Muscle of arm (tissue), 1 donor: ENCODE measurements at regions not wholly inside any gene's neighbourhood (a gene's known extent, or its start where the extent isn't known, plus 50 kb on each side); places are given as distances from the start of the nearest gene placed in this dataset.
"Not testable (repeated sequence)": the region's sequence is repeated elsewhere in the genome, so short reads cannot be mapped to it uniquely, and the experiment has no call there.

Source experiments
- DNase-seq: peaks from one replicate; pipeline ENCODE4 v3.0.0-alpha.2; 2013

DNA sequence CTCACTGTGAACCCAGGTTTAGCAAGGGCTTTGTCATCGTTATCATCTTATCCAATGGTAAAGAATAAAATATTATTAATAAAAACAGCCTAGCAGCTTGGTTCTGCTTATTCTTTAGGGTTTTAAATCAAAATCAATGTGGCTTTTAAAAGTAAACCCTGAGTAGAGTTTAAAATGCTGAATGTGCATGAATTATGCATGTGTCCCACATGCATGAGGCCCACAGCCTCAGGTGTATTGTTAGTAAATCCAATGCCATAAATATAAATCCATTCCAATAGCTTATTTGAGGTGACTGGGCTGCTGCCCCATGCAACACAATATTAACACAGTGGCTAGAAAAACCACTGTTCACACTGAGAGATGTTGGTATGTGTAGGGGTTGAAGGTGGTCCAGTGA is 254.1 kb downstream of the HNMT start:
- no peak for DNase-seq

DNA sequence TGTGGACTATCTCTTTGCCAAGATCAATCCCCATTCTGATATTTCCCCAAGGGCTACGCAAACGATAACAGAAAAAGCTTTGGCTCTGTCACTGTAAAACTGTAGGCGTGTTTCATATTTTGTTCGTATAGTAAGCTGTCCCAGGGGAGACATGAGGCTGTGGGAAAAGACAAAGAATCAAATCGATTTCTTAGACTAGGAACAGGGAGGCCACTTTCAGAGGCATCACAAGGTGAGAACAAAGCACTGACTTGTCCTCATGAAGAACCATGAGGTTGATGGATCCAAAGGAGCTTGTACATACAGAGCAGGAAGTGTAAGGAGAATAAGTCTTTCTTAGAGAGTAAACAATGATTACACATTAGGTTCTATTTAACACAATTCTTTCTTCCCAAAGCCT is 255.7 kb downstream of the HNMT start:
- no peak for DNase-seq

DNA sequence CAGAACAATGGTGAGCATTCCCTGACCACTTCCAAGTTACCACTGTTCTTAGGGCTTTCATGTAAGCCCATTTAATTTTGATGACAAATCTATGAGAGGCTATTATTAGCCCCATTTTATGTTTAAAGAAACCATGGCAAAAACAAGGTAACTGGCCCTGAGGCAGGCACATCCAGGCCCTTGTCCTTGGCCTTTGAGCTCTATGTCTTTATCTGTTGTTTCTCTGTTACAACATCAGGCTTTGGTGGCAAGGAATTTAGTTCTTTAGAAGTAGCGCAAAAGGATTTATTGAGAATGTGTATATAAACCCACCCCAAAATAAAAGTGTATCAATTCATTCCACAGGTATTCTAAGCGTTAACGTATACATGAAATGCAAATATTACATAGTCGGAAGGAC is 257.1 kb downstream of the HNMT start:
- no peak for DNase-seq

DNA sequence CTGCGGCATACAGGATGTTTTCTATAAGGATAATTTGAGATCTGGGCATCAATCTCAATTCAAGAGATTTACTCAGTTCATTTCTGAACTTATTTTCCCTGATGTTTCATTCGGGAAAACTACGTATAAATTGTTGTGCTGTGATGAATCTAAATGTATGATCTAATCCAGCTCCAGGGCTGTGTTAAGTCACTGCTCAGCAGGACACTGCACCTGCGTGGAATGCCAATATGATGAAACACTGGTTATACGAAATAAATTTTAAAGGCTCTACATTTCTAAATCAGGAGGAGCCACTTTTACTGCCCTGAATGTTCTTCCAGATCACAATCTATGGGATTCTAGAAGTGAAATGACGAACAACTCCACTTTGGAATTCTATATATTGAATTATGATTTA is 259.0 kb downstream of the HNMT start:
- no peak for DNase-seq

DNA sequence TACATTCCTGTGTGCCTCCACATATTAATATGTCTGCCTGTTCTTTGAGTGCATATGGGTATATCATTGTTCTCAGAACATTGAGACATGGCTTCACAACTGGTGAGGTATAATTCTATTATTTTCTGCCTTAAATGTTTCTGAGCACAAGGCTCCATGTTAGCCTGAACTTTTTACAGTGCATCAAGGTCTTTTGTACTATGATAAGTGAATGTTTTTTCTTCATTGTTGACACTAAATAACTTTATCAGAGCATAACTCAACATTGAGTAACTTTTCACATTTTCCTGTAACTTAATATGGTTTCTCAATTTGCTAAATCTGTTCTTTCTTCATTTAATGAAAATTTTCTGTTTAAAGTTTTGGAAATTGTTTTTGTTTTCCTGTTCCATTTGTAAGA is 262.9 kb downstream of the HNMT start:
- no peak for DNase-seq

DNA sequence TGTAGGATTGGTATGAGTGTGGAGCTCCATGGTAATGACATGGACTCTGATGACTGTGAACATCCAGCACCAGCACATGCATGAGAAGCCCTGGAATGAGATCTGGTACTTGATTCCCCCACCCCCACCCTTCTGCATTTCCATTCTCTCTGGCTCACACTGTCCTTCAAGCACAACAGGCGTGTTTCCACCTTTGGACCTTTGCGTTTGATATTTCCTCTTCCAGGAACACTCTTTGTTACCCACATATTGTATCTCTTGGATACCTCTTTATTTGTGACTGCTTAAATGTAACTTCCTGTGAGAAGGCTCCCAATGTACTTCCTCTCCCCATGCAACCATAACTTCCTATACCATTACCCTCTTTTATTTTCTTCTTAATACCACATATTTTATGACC is 263.8 kb downstream of the HNMT start:
- no peak for DNase-seq

DNA sequence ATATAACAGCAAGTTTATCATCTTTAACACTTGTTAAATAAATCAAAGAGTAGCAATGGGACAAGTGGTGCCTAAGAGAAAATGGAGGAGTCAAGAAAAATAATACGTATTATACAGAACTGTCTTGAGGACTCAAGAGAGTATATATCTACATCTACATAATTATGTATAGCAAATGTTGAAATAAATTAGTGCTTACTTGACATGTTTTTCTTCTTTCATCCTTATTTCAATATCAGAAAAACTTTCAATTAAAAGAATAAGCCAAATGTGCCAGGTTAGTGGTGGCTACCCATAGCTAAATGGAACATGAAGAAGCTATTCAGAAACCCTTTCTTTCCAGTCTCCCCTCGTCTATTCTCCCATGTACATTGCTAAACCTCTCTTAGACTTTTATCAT is 267.3 kb upstream of the SPOPL start:
- no peak for DNase-seq

DNA sequence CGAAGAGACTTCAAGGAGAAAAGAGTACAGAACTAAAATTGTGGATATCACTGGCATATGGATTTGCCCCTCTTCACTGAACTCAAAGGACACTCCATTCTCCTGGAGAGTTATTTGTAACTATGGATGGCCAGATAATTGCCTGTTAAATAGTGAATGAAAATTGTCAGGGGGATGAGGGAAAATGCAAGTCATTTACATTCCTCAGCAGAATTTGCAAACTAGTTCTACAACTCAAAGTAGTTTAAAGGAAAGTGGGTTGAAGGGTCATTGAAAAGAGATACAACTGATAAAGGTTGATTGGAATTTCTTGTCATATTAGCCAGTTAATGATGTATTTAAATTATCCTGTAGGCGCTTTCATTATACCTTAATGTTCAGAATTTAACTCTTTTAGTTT is 266.5 kb upstream of the SPOPL start:
- no peak for DNase-seq

DNA sequence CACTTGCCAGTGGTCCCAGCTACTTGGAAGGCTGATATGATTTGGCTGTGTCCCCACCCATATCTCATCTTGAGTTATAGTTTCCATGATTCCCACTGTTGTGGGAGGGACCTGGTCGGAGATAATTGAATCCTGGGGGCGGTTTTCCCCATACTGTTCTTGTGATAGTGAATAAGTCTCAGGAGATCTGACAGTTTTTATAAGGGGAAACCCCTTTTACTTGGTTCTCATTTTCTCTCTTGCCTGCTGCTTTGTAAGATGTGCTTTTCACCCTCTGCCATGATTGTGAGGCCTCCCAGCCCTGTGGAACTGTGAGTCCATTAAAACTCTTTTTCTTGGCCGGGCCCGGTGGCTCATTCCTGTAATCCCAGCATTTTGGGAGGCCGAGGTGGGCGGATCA is 265.4 kb upstream of the SPOPL start:
- DNase-seq, result no peak

DNA sequence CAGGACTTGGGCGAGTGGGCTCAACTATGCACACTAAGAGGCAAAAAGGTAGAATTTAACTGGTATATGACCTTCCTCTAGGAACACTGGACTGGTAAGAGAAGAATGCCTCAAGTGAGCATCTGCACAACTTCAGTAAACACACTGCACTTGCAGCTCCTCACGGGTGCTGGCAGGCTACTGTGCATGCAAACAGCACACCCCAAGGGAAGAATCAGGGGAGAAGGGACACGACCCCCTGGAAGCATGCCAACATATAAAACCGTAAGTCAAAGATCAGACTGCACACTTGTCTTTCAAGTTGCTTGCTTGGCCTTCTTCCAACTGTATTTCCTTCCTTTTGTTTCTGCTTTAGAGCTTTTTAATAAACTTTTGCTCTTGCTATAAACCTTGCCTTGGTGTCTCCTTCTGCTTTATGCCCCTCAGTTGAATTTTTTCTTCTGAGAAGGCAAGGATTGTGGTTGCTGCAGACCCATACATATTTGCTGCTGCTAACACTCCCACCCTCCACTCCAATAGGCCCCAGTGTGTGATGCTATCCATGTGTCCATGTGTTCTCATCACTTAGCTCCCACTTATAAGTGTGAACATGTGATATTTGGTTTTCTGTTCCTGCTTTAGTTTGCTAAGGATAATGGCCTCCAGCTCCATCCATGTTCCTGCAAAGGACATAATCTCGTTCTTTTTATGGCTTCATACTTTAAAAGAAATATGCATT is 263.7 kb upstream of the SPOPL start:
- DNase-seq, result no peak

DNA sequence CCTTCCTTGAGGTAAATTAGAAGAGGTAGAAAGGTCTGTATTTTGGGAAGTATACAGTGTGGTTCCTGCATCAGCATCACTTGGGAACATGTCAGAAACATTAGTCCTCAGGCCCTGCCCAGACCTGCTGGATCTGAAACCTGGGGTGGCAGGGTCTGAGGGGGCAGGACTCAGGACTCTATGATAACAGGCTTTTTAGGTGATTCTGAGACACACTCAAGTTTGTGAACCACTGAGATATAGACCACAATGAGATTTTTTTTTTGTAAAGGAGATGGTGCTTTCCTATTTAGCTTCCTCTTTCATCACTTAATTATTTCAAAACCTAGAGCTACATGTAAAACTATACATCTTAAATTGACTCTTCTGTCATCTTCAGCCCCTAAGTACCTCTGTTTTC is 262.7 kb upstream of the SPOPL start:
- no peak for DNase-seq

DNA sequence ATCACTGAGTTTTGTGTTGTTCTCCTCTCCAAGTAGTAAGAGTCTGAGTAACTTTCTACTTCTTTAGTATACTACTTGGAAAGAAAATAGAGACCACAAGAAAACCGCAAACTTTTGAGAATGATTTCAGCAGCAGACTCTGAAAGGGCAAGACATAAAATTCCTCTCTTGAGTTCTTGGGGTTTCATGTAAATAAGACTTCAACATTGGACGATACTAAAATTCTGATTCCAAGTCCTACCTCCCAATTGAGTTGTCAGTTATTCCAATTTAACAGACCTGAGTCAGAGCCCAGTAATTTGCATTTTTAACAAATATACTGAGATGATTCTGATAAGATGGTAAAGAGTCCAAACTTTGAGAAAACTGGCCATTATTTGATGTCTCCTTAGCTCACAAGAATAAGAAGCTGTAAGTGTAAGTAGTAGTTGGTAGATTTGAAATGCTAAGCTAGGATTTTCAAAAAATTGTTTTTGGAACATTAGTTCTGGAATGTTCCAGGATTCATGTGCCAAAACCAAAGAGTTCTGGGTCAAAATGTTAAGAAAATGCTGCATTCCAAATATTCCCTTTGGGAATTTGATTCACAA is 261.6 kb upstream of the SPOPL start:
- peak; percentile 67 for DNase-seq

DNA sequence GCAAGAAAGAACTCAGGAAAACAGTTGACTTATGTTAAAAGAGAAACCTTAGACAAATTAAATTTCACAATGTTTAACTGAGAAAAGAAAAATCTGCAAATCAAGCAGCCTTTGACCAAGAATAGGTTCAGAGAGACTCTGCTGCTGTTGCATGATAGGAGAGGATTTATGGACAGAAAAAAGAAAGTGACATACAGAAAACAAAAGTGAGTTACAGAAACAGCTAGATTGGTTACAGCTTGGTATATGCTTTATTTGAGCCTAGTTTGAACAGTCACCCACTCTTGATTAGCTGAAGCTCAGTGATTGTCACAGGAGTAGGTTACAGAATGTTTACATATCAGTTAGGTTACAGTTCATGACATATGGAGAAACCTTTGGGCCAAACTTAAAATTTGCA is 258.2 kb upstream of the SPOPL start:
- no peak for DNase-seq

DNA sequence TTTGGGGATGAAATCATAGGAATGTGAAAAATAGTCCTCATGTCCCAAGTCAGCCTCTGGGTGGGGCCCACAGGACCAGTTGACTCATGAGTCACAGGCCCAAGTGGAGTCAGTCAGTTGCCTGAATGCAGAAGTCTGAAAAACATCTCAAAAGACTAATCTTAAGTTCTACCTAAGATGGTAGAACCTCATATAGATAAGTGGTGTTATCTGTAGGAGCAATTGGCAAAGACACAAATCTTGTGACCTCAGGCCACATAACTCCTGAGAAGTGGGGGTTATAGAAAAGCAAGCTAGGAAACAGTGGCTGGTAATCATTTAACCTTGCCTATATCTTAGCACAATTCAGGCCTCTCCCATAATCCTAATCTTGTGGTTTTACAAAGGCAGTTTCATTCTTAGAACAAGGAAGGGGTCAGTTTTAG is 257.1 kb upstream of the SPOPL start:
- no peak for DNase-seq

DNA sequence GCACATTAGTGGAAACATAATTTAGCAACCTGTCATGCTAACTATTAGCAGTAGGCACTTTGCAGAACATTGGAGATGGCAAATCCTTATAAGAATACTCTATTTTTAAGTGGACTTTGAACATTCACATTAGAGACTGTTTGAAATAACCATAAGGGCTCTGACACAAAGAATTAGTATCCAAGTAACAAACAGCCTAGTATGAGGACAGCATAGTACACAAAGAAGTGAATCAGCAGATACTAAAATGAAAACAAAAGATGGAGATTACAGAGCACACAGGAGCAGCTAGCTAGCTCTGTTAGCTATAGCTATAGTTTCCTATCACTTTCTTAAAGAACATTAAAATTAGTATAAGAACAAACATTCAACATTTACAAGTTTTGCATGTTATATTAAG is 256.3 kb upstream of the SPOPL start:
- DNase-seq, result no peak

DNA sequence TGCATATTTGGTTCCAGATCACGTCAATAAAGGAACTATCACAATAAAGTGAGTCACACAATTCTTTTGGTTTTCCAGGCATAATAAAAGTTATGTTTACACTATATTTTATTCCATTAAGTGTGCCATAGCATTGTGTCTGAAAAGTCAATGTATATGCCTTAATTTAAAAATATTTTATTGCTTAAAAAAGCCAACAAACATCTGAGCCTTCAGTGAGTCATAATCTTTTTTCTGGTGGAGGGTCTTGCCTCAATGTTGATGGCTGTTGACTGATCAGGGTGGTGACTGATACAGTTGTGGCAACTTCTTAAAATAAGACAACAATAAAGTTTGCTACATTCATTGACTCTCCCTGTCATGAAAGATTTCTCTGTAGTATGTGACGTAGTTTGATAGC is 254.3 kb upstream of the SPOPL start:
- no peak for DNase-seq

DNA sequence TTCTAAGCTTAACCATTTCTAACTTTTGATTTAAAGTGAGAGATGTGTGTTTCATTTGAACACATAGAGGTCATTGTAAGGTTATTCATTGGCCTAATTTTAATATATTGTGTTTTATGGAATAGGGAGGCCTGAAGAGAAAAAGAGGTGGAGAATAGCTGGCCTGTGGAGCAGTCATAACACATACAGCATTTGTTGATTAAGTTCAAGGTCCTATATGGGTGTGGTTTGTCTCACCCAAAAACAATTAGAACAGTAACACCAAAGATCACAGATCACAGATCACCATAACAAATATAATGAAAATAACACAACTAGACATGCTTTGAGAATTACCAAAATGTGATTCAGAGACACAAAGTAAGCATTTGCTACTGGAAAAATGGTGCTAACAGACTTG is 252.4 kb upstream of the SPOPL start:
- no peak for DNase-seq

DNA sequence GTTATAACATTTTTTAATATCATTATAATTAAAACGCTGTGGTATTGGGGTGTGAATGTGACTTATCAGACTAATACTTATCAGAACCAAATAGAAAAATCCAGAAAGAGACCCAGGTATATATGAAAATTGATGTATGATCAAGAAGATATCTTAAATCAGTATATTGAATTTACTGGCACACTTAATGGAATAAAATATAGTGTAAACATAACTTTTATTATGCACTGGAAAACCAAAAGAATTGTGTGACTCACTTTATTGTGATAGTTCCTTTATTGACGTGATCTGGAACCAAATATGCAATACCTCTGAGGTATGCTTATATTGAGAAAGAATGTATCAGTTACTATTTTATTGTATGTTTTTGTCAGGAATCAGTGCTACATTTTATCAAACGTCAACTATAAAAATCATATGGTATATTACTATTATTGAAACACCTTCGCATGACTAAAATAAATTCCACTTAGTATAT is 250.7 kb upstream of the SPOPL start:
- not testable (repeated sequence) for DNase-seq

DNA sequence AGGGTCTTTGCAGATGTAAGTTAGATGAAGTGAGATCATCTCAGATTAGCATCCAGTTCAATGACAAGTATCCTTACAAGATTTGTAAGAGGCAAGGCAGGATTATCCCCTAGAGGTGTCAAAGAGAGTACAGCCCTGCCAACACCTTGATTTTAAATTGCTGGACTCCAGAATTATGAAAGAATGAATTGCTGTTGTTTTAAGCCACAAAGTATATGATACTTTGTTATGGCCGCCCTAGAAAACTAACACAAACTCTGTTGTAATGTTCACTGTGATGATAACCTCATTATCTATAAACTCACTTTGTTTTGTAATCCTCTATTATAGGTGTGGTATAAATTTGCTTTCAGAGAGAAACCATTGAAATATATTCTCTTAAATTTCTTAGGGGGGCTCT is 249.0 kb upstream of the SPOPL start:
- DNase-seq, result no peak

DNA sequence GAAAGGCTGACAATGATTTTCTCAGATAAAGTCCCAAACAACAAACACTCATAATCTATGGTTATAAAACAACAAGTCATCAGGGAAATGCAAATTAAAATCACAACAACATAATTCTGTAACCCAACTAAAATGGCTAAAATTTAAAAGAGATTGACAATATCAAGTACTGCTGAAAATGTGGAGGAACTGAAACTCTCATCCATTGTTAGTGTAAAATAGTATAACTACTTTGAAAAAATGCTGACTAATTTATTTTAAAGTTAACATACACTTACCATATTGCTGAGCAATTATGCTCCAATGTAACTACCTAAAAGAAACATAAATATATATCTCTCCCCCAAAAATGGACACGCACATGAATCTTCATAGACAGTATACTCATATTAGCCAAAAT is 245.9 kb upstream of the SPOPL start:
- DNase-seq, result no peak

DNA sequence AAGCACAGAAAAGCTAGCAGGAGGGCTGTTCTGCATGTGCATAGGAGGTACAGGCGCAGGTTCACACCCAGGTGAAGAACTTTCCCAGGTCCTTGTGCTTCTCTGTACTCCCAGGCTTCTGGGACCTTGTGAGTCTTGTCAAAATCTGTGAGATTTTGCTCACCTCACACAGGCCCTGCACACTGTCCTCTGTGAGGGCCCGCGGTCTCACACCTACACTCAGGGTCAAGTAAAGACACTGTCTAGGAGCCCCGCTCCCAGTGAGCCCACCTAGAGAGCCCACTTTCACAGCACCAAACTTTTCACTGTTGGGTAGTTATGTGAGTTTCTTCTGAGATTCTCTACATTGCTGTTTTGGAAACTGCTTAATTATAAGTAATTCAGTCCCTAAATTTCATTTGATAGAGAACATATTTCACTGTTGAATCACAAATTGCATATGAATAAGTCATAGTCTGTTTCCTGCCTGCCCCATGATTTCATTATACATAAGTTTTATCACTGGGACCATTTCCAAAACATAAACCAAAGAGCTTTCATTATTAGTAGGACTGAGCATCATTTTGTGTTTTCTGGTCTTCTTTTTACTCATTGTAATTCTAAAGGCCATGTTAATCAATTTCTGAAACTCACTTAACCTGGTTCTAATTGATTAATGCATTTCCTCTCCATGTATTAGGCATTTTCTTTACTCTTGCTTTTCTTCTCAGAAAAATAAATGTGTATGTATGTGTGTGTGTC is 234.2 kb upstream of the SPOPL start:
- DNase-seq, result no peak

DNA sequence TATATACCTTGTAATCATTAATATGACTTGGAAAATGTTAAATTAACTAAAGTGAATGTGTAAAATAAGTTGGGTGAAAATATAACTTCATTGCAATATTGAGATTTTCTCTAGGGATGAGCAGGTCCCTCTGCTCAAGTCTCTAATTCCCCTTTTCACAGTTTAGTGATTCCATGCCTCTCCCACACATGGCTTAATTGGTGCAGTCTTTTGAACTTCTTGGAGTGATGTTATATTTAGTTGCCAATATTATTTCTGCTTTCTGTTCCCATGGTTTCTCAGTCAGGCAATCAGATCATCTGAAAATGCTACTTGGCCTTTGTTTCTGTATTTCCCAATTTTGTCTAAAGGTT is 233.7 kb upstream of the SPOPL start:
- no peak for DNase-seq

DNA sequence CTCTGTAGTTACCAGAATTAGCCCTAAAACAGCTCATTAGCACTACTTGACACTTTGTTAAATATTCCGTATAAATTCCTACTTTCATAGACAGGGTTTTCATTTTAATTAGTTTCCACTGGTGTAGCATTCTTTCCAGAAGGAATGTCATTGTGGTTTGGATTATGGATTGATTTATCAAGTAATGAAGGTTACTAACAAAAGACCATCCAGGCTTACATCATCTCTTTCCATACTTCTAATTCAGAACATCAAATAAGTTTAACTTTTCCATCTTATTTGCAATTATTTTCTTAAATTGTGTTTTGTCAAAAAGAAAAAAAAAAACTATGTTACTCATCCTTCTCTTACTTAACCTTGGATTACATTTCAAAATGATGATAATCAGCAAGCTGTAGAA is 231.8 kb upstream of the SPOPL start:
- no peak for DNase-seq

DNA sequence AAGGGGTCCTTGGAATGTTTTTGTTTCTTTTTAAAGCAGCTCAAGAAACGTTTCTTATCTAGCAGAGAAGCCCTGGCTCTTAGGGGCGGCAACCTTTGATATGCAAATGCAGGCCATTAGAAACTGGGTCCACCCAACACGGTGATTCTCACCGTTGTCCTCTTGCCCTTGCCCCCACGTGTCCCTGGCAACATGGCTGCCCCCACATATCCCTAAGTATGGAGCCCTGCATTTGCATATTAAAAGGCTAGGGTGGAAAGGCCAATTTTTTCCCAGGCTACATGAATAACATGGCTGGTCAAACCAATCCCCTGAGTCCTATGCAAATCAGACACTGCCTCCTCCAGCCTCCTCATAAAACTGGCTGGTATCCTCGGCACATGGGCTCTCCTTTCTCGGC is 230.1 kb upstream of the SPOPL start:
- DNase-seq, result no peak
